Naive thymus-derived CD4-positive, alpha-beta T cell (primary cell): ENCODE measurements at regions not wholly inside any gene's neighbourhood (a gene's known extent, or its start where the extent isn't known, plus 50 kb on each side); places are given as distances from the start of the nearest gene placed in this dataset.

Experiments used
- ATAC-seq: fragments of 150-1000 bp; cut with Tn5 transposase; 2 replicates; pipeline ENCODE4 v1.10.0; 2021; ENCODE audit warnings: mild to moderate bottlenecking, moderate library complexity
- CTCF ChIA-PET: fragments of 350-600 bp; sonication (Branson Sonifier 250); formaldehyde crosslinking; loops from one replicate; lab custom pipeline; 2021; ENCODE audit warnings: antibody characterized with exemption; lab: Charles Lee
- POLR2A ChIA-PET: fragments of 350-600 bp; sonication (Branson Sonifier 250); formaldehyde crosslinking; loops from one replicate; lab custom pipeline; 2021; ENCODE audit warnings: antibody characterized with exemption, inconsistent platforms; lab: Charles Lee
- DNase-seq, 9 donors: peaks; one replicate each; pipeline versions ENCODE4 v3.0.0 to v3.0.0-alpha.2; 2020 to 2022; ENCODE audit warnings: mixed read lengths in 1 of 9
- H3K27ac ChIP-seq: one replicate; pipeline ENCODE4 v1.7.0; 2013; ENCODE audit warnings: mild to moderate bottlenecking, low read depth, low read length, moderate library complexity
- H3K27me3 ChIP-seq, 2 donors: one replicate each; pipeline ENCODE4 v1.7.0; 2013; ENCODE audit warnings: low read length in 2 of 2, mild to moderate bottlenecking in 2 of 2, moderate library complexity in 2 of 2; ENCODE audit not compliant: control insufficient read depth in 2 of 2, insufficient read depth in 2 of 2
- H3K36me3 ChIP-seq, 3 experiments: 1 replicate in 2 of 3; 2 replicates in 1 of 3; pipeline ENCODE4 v1.7.0; 2013; ENCODE audit warnings: low read length in 3 of 3, mild to moderate bottlenecking in 3 of 3, moderate library complexity in 1 of 3; ENCODE audit not compliant: insufficient read depth in 3 of 3, control insufficient read depth in 2 of 3
- H3K4me1 ChIP-seq, 2 donors: one replicate each; pipeline ENCODE4 v1.7.0; 2013; ENCODE audit warnings: low read length in 2 of 2, mild to moderate bottlenecking in 2 of 2, moderate library complexity in 1 of 2; ENCODE audit not compliant: control insufficient read depth in 2 of 2, insufficient read depth in 2 of 2
- H3K4me3 ChIP-seq: 2 replicates; pipeline ENCODE4 v1.7.0; 2013; ENCODE audit warnings: mild to moderate bottlenecking, low read length
- H3K9me3 ChIP-seq, 3 experiments: 1 replicate in 2 of 3; 2 replicates in 1 of 3; pipeline ENCODE4 v1.7.0; 2013; ENCODE audit warnings: low read length in 3 of 3; ENCODE audit not compliant: control insufficient read depth in 2 of 3
- H3K27ac Mint-ChIP-seq, 9 donors: one replicate each; pipeline ENCODE4 v1.8.0; 2020 to 2022; ENCODE audit warnings: mixed read lengths in 9 of 9, mild to moderate bottlenecking in 8 of 9, moderate library complexity in 5 of 9, inconsistent platforms in 2 of 9
- H3K27me3 Mint-ChIP-seq, 5 donors: one replicate each; pipeline ENCODE4 v1.8.0; 2021 to 2022; ENCODE audit warnings: mixed read lengths in 5 of 5, mild to moderate bottlenecking in 1 of 5
- H3K36me3 Mint-ChIP-seq, 5 donors: one replicate each; pipeline ENCODE4 v1.8.0; 2020 to 2022; ENCODE audit warnings: mixed read lengths in 5 of 5, mild to moderate bottlenecking in 3 of 5, inconsistent platforms in 1 of 5
- H3K4me1 Mint-ChIP-seq, 7 donors: one replicate each; pipeline ENCODE4 v1.8.0; 2020 to 2022; ENCODE audit warnings: mixed read lengths in 7 of 7, mild to moderate bottlenecking in 3 of 7, inconsistent platforms in 1 of 7
- H3K4me3 Mint-ChIP-seq, 10 donors: one replicate each; pipeline ENCODE4 v1.8.0; 2020 to 2022; ENCODE audit warnings: mild to moderate bottlenecking in 10 of 10, mixed read lengths in 10 of 10, moderate library complexity in 6 of 10, inconsistent platforms in 2 of 10
- H3K9me3 Mint-ChIP-seq, 11 donors: one replicate each; pipeline ENCODE4 v1.8.0; 2020 to 2022; ENCODE audit warnings: mixed read lengths in 11 of 11, mild to moderate bottlenecking in 4 of 11, inconsistent platforms in 1 of 11, moderate library complexity in 1 of 11
- intact Hi-C, 2 donors: fragments of 100-400 bp; cut with micrococcal nuclease; formaldehyde crosslinking; loops; one replicate each; pipeline ENCODE4 v1.15.1; 2023

DNA sequence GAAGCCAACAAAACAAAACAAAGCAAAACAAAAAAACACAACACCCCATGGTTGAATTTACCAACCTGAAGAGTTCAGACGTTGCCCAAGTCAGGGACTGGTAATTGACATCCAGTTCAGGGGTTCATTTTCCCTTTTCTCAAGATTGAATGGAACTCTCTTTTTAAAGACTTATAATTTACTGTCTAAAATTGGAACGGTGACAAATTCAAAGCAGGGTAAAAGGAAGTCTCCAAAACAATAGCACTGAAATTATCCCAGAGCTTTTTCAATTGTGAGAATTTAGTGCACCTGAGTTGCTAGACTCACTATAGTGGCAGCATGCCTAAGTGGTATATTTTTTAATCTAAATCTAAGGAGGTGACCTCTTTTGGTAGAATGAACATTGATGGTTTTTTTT, 90.9 kb upstream of the PREP start:
- Mint-ChIP-seq H3K27me3 (peaks cover 0 to 4% (median 0%) of the 10 kb centered on the region in 5 donors), H3K4me3 (no peak overlapping the region), H3K36me3 (peaks cover 0 to 11% (median 0%) of the 10 kb centered on the region in 5 donors), H3K27ac (peak overlapping the region in 1 of 9 donors; percentile 35), H3K9me3 (no peaks in the 10 kb centered on the region), H3K4me1 (peaks cover 0 to 24% (median 0%) of the 10 kb centered on the region in 7 donors)
- CTCF ChIA-PET = no interaction called here
- ATAC-seq = no peak
- H3K9me3 ChIP-seq = no peaks in the 10 kb centered on the region
- H3K27ac ChIP-seq = no peak overlapping the region
- no peaks in the 10 kb centered on the region for H3K36me3 ChIP-seq
- H3K4me3 ChIP-seq = no peak overlapping the region
- no peaks in the 10 kb centered on the region for H3K4me1 ChIP-seq
- POLR2A ChIA-PET = no interaction called here
- no peaks in the 10 kb centered on the region for H3K27me3 ChIP-seq
- DNase-seq = no peak
- intact Hi-C loops = no loop called here

DNA sequence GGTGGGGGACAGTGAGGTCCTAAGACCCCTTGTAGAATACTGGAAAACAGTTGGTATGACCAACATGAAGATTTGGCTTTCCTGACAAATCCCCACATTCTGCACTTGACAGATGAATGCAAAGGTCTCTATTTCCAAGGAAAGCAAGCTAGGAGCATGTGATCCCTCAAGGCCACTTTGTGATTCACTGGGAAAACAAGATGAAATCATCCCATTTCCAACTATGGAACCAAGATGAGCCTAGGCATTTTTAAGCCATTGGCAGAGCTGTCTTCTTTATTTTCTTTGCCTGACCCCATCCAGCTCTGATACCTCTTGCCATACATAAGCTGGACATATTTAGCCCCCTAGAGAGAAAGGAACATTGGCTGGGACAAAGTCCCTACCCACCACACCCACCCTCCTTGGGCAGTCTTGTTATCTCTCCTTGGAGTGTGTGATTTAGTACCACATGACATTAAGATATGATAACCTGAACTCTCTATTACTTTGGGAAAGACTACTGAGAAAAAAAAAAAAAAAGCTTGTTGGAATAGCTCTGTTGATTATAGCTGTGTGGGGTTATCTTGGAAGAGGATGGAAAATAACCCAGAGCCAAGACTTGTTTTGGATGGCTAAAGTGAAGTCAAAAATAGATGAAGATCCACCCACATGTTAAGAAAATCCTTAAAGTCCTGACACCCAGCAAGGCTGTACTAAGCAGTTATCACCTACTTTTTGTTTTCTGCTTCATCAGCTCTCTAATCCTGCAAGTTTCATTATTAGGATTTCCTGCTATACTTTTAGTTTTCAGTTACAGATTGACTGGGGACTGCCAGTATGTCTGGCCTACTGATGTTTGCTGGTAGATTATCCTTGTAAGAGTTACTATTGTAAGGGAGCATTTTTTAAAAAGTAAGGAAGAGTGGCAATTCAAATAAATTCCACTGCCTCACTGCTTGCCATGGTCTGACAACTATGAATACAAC, 90.1 kb upstream of the PREP start:
- peaks cover 0 to 28% (median 0%) of the 10 kb centered on the region in 7 donors for H3K4me1 Mint-ChIP-seq
- POLR2A ChIA-PET = no interaction called here

DNA sequence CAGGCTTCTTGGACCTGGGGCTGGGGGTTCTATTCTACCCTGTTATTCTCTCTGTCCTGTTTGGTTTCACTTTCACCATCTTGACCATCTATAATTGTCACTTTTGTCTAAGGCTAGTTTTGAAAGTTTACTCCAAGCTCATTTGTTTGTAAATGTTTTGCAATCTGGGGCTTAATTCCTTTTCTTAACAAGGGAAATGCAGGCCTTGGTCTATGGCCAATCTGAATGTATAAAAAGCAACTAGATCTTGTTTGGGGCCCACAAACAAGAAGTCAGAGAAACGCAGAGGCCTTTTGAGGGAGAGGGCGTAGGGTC, 86.3 kb upstream of the PREP start:
- Histone ChIP-seq H3K36me3 (no peaks in the 10 kb centered on the region), H3K9me3 (no peaks in the 10 kb centered on the region), H3K27ac (no peak overlapping the region), H3K4me1 (peaks cover 0 to 7% of the 10 kb centered on the region in 2 donors), H3K27me3 (no peaks in the 10 kb centered on the region), H3K4me3 (no peak overlapping the region)
- intact Hi-C loops = loop anchor here in 1 of 2 donors (10.0 kb wide), 2 partner anchors 326 to 1136 kb away; partner anchors contain the start of genes QRSL1 and RTN4IP1
- ATAC-seq (no peak), DNase-seq (no peak)
- H3K4me1 Mint-ChIP-seq = peaks cover 0 to 59% (median 0%) of the 10 kb centered on the region in 7 donors
- peaks cover 0 to 3% (median 0%) of the 10 kb centered on the region in 11 donors for H3K9me3 Mint-ChIP-seq
- H3K4me3 Mint-ChIP-seq = no peak overlapping the region
- peaks cover 0 to 6% (median 3%) of the 10 kb centered on the region in 5 donors for H3K27me3 Mint-ChIP-seq
- no peak overlapping the region for H3K27ac Mint-ChIP-seq
- ChIA-PET CTCF (interaction anchor here (1.2 kb wide), 1 partner anchor 735 kb away, joined by 5 read pairs; no protein-coding TSS in a partner anchor), POLR2A (no interaction called here)
- H3K36me3 Mint-ChIP-seq = peaks cover 0 to 17% (median 0%) of the 10 kb centered on the region in 5 donors

More for the DNA sequence above, 90.1 kb upstream of the PREP start:
- no peak for ATAC-seq
- Mint-ChIP-seq H3K27ac (peak overlapping the region in 1 of 9 donors; percentile 35), H3K36me3 (peaks cover 0 to 13% (median 0%) of the 10 kb centered on the region in 5 donors), H3K4me3 (no peak overlapping the region), H3K9me3 (no peaks in the 10 kb centered on the region), H3K27me3 (peaks cover 0 to 2% (median 0%) of the 10 kb centered on the region in 5 donors)
- Histone ChIP-seq H3K4me3 (no peak overlapping the region), H3K27ac (no peak overlapping the region), H3K27me3 (no peaks in the 10 kb centered on the region), H3K9me3 (no peaks in the 10 kb centered on the region), H3K4me1 (no peaks in the 10 kb centered on the region), H3K36me3 (no peaks in the 10 kb centered on the region)
- intact Hi-C loops = no loop called here
- DNase-seq = no peak
- CTCF ChIA-PET = interaction anchor here (0.5 kb wide), 1 partner anchor 10 kb away, joined by 6 read pairs; no protein-coding TSS in a partner anchor

DNA sequence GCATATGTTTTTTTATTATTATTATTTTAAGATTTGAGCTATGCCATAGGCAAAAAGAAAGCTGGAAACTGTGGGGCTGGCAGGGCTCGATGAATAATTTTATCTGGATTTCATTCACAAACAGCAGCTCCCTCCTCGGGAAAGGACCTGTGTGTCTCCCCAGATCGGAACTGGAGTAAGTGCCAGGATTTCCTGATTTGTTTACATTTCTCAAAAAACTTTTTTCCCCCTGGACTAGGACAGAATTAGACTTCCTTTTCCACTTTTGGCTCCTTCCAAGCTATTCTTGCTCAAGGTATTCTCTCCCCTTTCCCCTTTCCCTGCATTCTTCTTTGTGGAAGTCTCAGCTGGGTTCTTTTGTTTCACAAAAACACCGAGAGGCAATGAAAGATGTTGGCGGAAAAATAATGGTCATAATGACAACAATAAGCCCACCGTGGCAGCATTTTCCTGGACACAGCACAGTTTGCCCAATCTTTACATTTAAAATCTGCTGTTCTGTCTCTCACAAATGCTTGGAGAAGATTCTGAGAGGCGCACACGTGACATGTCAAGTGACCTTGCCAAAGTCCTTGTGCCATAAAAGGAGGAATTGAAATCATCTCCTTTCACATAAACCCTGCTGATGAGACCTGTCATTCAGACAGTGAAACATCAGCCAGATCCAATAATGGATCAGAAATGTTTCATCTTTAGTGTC, 85.8 kb upstream of the PREP start:
- H3K36me3 Mint-ChIP-seq = peaks cover 0 to 17% (median 0%) of the 10 kb centered on the region in 5 donors
- peaks cover 0 to 3% (median 0%) of the 10 kb centered on the region in 11 donors for H3K9me3 Mint-ChIP-seq
- no peaks in the 10 kb centered on the region for H3K9me3 ChIP-seq
- H3K4me1 ChIP-seq = peaks cover 0 to 12% of the 10 kb centered on the region in 2 donors
- H3K27ac Mint-ChIP-seq = no peak overlapping the region
- peaks cover 0 to 7% (median 4%) of the 10 kb centered on the region in 5 donors for H3K27me3 Mint-ChIP-seq
- no peaks in the 10 kb centered on the region for H3K27me3 ChIP-seq
- DNase-seq = no peak
- no peaks in the 10 kb centered on the region for H3K36me3 ChIP-seq
- H3K4me3 ChIP-seq = no peak overlapping the region
- no peak for ATAC-seq
- POLR2A ChIA-PET = no interaction called here
- H3K4me1 Mint-ChIP-seq = peaks cover 0 to 60% (median 0%) of the 10 kb centered on the region in 7 donors
- intact Hi-C loops = loop anchor here in 1 of 2 donors (10.0 kb wide), 2 partner anchors 326 to 1136 kb away; partner anchors contain the start of genes QRSL1 and RTN4IP1
- CTCF ChIA-PET = interaction anchor here (0.6 to 1.2 kb wide), 2 partner anchors 181 to 735 kb away, joined by 3 to 5 read pairs; no protein-coding TSS in a partner anchor
- H3K27ac ChIP-seq = no peak overlapping the region
- H3K4me3 Mint-ChIP-seq = no peak overlapping the region

- no peak overlapping the region for H3K4me3 Mint-ChIP-seq
- Histone ChIP-seq H3K4me1 (peaks cover 0 to 24% of the 10 kb centered on the region in 2 donors), H3K9me3 (no peaks in the 10 kb centered on the region), H3K27me3 (no peaks in the 10 kb centered on the region), H3K4me3 (no peak overlapping the region), H3K36me3 (no peaks in the 10 kb centered on the region), H3K27ac (no peak overlapping the region)
- ATAC-seq (no peak), DNase-seq (no peak)
- peak overlapping the region in 1 of 9 donors; percentile 21 for H3K27ac Mint-ChIP-seq
- peaks cover 0 to 7% (median 5%) of the 10 kb centered on the region in 5 donors for H3K27me3 Mint-ChIP-seq
- ChIA-PET CTCF (no interaction called here), POLR2A (no interaction called here)
- peaks cover 0 to 3% (median 0%) of the 10 kb centered on the region in 11 donors for H3K9me3 Mint-ChIP-seq
- peaks cover 0 to 60% (median 0%) of the 10 kb centered on the region in 7 donors for H3K4me1 Mint-ChIP-seq
- peaks cover 0 to 17% (median 0%) of the 10 kb centered on the region in 5 donors for H3K36me3 Mint-ChIP-seq
- intact Hi-C loops = loop anchor here in 1 of 2 donors (10.0 kb wide), 2 partner anchors 328 to 1138 kb away; partner anchors contain the start of genes QRSL1 and RTN4IP1
These were observed 84.3 kb upstream of the PREP start for GRCh38 chr6:105487040-105487790.
